ENCODE measurements at regions not wholly inside any gene's neighbourhood (a gene's known extent, or its start where the extent isn't known, plus 50 kb on each side); places are given as distances from the start of the nearest gene placed in this dataset.

- no peak for TF ChIP-seq ZBTB37 (CRISPR knock-in tag; IDR thresholded peaks at IDR 0.05)
- TF ChIP-seq, protein P1, sequence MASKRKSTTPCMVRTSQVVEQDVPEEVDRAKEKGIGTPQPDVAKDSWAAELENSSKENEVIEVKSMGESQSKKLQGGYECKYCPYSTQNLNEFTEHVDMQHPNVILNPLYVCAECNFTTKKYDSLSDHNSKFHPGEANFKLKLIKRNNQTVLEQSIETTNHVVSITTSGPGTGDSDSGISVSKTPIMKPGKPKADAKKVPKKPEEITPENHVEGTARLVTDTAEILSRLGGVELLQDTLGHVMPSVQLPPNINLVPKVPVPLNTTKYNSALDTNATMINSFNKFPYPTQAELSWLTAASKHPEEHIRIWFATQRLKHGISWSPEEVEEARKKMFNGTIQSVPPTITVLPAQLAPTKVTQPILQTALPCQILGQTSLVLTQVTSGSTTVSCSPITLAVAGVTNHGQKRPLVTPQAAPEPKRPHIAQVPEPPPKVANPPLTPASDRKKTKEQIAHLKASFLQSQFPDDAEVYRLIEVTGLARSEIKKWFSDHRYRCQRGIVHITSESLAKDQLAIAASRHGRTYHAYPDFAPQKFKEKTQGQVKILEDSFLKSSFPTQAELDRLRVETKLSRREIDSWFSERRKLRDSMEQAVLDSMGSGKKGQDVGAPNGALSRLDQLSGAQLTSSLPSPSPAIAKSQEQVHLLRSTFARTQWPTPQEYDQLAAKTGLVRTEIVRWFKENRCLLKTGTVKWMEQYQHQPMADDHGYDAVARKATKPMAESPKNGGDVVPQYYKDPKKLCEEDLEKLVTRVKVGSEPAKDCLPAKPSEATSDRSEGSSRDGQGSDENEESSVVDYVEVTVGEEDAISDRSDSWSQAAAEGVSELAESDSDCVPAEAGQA (IDR thresholded peaks at IDR 0.05; ENCODE audit: low read depth), result no peak
- TF ChIP-seq, protein P1 (CRISPR knock-in tag; IDR thresholded peaks at IDR 0.05; ENCODE audit: borderline replicate concordance), result no peak
- no peak for TF ChIP-seq PHF8 (CRISPR knock-in tag; IDR thresholded peaks at IDR 0.05)
Measured at GRCh38 chr16:85326113-85326793, 214.0 kb upstream of the CIBAR2 start (continued).

GRCh38 chr16:85326794-85327181 lies 214.5 kb upstream of the CIBAR2 start:
- WGBS (ENCODE audit: low lambda C conversion rate), result 81% methylated on average over 8 of the region's 8 CpGs
- Histone ChIP-seq H2AFZ (ENCODE audit: low read length) (no peak overlapping the region), H3K79me2 (ENCODE audit: insufficient read depth, low read length) (no peaks in the 10 kb centered on the region), H3K27me3 (ENCODE audit: control insufficient read depth in 1 of 2, insufficient read depth in 2 of 2, low read length in 2 of 2) (peaks cover 5 to 24% of the 10 kb centered on the region in 2 experiments), H3K4me1 (ENCODE audit: insufficient read depth, low read length) (peaks cover 42% of the 10 kb centered on the region), H3K9me3 (ENCODE audit: low read length) (no peaks in the 10 kb centered on the region), H3K4me3 (replicated peaks in 1 of 3; ENCODE audit: insufficient read depth in 1 of 3, low read depth in 2 of 3, low read length in 3 of 3) (no peak overlapping the region), H3K27ac (ENCODE audit: extremely low read length, insufficient read depth, low read length) (no peak overlapping the region), H3K9ac (ENCODE audit: insufficient read depth, low read depth, low read length) (no peak overlapping the region), H3K4me2 (ENCODE audit: low read depth, low read length) (no peak overlapping the region), H3K36me3 (replicated peaks in 1 of 2; ENCODE audit: control insufficient read depth in 1 of 2, insufficient read depth in 2 of 2, low read length in 2 of 2) (no peaks in the 10 kb centered on the region), H4K20me1 (ENCODE audit: insufficient read depth, low read length) (peaks cover 6% of the 10 kb centered on the region; the same call in 1 of the 2 replicates)
- CTCF ChIA-PET (ENCODE audit: low intra/inter-chr PET ratio, low total read pairs), result no interaction called here
- POLR2A ChIA-PET, result interaction anchor here (1.1 kb wide), 1 partner anchor 19 kb away, joined by 4 read pairs; no protein-coding TSS in a partner anchor
- DNase-seq (ENCODE audit: low spot score), result no peak
- no peak for FAIRE-seq
- no TSS peak for BruUV-seq (replicated peaks)
- intact Hi-C loops (cut with micrococcal nuclease; ENCODE audit: unreplicated experiment), result loop anchor here (5.0 kb wide), 1 partner anchor 39 kb away; no protein-coding TSS in a partner anchor
- in situ Hi-C loops (cut with HindIII; ENCODE audit: extremely low pct_ligation_motif_present, low pct_unique_long_range_greater_than_20kb), result no loop called here
- no peak for ATAC-seq
- TF ChIP-seq ZNF350 (CRISPR knock-in tag; IDR thresholded peaks at IDR 0.05; ENCODE audit: borderline replicate concordance, low read depth) (no peak), ZNF550 (CRISPR knock-in tag; IDR thresholded peaks at IDR 0.05; ENCODE audit: borderline replicate concordance) (no peak), ZNF839 (CRISPR knock-in tag; IDR thresholded peaks at IDR 0.05; ENCODE audit: borderline replicate concordance) (no peak), ZNF136 (CRISPR knock-in tag; IDR thresholded peaks at IDR 0.05; ENCODE audit: low read depth) (no peak)
- TF ChIP-seq, protein P2, sequence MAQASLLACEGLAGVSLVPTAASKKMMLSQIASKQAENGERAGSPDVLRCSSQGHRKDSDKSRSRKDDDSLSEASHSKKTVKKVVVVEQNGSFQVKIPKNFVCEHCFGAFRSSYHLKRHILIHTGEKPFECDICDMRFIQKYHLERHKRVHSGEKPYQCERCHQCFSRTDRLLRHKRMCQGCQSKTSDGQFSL (CRISPR knock-in tag; IDR thresholded peaks at IDR 0.05), result no peak
- TF ChIP-seq, protein P3, sequence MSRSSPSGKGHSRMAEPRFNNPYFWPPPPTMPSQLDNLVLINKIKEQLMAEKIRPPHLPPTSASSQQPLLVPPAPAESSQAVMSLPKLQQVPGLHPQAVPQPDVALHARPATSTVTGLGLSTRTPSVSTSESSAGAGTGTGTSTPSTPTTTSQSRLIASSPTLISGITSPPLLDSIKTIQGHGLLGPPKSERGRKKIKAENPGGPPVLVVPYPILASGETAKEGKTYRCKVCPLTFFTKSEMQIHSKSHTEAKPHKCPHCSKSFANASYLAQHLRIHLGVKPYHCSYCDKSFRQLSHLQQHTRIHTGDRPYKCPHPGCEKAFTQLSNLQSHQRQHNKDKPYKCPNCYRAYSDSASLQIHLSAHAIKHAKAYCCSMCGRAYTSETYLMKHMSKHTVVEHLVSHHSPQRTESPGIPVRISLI (CRISPR knock-in tag; IDR thresholded peaks at IDR 0.05; ENCODE audit: borderline replicate concordance), result no peak
- TF ChIP-seq, protein P4, sequence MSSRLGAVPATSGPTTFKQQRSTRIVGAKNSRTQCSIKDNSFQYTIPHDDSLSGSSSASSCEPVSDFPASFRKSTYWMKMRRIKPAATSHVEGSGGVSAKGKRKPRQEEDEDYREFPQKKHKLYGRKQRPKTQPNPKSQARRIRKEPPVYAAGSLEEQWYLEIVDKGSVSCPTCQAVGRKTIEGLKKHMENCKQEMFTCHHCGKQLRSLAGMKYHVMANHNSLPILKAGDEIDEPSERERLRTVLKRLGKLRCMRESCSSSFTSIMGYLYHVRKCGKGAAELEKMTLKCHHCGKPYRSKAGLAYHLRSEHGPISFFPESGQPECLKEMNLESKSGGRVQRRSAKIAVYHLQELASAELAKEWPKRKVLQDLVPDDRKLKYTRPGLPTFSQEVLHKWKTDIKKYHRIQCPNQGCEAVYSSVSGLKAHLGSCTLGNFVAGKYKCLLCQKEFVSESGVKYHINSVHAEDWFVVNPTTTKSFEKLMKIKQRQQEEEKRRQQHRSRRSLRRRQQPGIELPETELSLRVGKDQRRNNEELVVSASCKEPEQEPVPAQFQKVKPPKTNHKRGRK (CRISPR knock-in tag; IDR thresholded peaks at IDR 0.05), result no peak
